Femur (tissue), 1 donor: ENCODE measurements at regions not wholly inside any gene's neighbourhood (a gene's known extent, or its start where the extent isn't known, plus 50 kb on each side); places are given as distances from the start of the nearest gene placed in this dataset.

Experiments used
- DNase-seq: peaks from one replicate; pipeline ENCODE4 v3.0.0-alpha.2; 2017

DNA sequence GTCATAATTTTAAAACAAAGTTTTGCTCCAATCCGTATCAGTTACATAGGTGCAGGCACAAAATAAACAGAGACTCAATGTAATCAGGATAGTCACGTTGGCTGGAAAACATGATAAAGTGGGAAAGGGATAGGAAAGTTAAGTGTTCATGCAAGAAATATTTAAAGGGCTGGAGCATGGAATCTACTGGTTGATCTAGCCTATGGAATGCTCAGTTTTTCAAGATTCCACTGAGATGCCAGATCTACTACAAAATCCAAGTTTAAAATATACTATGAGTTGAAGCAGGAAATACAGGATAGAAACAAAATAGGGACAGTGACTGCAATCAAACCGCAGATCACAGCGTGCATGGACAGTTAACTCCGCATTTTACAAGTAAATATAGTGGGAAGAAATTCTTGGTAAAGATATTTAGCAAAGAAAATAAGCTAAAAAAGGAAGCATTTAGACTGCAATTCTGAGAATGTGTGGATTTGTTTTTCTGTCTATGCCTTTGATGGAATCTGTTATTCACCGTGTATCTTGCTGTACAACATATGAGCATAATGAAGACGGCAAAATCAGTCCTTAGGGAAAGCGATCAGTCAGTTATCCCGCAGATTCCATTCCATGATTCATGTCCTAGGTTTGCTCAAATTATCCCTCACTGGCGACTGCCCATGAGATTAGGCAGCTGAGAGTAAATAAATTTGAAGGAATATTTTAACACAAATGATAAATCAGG lies 1044.3 kb downstream of the FLRT2 start:
- DNase-seq = no peak

DNA sequence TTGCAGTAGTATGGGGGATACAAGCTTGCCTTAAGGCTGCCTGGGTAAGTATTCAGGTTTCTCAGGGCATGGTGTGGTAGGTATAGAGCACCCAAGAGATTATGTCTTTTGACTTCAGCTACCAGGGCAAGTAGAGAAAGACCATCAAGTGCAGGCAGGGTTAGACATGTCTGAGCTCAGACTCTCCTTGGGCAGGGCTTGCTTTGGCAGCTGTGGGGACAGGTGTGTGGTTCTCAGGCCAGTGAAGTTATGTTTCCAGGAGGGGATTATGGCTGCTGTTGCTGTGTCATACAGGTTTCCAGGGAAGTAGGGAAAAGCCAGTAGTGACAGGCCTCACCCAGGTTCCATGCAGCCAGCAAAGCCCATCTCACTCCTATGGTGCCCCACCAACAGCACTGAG lies 1040.4 kb downstream of the FLRT2 start:
- DNase-seq = no peak

DNA sequence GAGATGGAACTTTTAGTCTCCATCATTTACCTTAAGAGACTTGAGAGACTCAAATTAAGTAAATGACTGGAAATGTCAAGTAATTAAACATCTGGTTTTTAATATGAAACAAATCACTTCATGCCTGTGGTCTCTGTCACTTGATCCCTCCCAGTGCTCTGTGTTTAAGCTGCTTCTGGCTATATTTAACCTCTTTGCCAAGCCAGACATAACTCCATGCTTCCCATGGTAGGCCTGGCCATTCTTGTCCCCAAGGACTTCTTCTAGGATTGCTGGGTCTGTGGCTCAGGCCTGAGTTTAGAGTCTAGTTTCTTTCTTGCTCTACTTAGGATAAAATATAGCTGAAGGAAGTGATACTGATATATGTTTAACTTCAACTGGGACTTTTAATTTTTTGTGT lies 1013.6 kb downstream of the FLRT2 start:
- no peak for DNase-seq

DNA sequence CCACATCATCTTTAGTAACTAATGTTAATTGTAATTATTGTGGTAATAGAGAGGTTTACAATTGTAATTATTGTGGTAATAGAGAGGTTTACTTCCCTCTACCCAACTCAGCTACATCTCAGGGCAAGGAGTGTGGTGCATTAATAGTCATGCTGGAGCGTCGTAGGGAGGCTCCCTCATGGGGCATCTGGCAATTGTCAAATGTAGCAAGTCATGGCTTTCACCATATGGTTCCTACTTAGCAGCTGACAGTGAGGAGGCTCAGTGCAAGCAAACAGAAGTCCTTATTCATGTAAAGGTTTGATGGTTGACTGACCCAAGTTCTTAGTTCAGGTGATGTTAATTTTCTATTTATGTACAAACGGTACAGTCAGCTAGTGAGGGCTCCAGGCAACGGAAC lies 1012.0 kb downstream of the FLRT2 start:
- no peak for DNase-seq

GRCh38 chr14:86540636-86541247 lies 1010.8 kb downstream of the FLRT2 start:
- DNase-seq = no peak

GRCh38 chr14:86539361-86540070 lies 1009.6 kb downstream of the FLRT2 start:
- no peak for DNase-seq

GRCh38 chr14:86533834-86534233 lies 1003.9 kb downstream of the FLRT2 start:
- no peak for DNase-seq

- DNase-seq = no peak
These were observed 1002.3 kb downstream of the FLRT2 start for GRCh38 chr14:86532219-86532618.

- no peak for DNase-seq
These were observed 1000.5 kb downstream of the FLRT2 start for GRCh38 chr14:86530457-86530856.

GRCh38 chr14:86527312-86527711 lies 997.4 kb downstream of the FLRT2 start:
- DNase-seq = no peak

GRCh38 chr14:86525673-86526072 lies 995.7 kb downstream of the FLRT2 start:
- no peak for DNase-seq

GRCh38 chr14:86521843-86522242 lies 991.9 kb downstream of the FLRT2 start:
- no peak for DNase-seq

- no peak for DNase-seq
These were observed 991.2 kb downstream of the FLRT2 start for GRCh38 chr14:86521031-86521730.

DNA sequence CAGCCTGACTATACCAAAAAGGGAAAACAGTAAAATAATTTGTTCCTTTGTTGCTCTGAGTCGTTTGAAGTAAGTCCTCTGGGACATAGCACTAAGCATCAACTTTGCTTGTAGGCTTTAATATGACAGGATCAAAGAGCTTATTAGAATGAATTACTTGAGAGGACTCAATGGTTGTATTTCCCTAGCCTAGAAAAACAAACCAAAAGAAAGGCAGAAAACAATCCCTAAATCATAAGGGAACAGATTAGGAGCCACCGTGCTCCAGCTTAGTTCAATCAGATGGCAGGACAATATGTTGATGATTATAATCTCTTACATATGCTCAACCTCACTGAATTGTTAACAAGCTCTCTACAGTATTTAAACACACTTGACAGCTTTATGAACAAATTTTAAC lies 988.4 kb downstream of the FLRT2 start:
- DNase-seq = no peak

DNA sequence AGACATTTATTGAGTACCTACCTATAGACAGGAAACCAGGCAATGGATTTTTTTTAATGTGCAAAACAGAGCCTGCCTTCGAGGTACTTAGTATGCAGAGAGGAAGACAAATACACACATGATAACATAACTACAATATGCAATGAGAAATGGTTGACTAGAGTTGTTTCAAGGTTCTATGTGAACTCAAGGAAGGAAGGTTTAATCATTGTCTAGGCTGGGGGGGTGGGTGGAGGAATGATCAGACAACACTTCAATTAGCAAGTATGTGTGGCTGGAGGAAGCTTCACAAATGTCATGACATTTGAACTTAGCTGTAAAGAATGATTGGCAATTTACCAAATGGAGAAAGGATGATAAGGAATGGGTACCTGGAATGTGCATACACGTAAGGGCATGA lies 985.3 kb downstream of the FLRT2 start:
- no peak for DNase-seq

- DNase-seq = no peak
These were observed 983.6 kb downstream of the FLRT2 start for GRCh38 chr14:86513564-86513963.

GRCh38 chr14:86513056-86513455 lies 983.1 kb downstream of the FLRT2 start:
- DNase-seq = no peak

DNA sequence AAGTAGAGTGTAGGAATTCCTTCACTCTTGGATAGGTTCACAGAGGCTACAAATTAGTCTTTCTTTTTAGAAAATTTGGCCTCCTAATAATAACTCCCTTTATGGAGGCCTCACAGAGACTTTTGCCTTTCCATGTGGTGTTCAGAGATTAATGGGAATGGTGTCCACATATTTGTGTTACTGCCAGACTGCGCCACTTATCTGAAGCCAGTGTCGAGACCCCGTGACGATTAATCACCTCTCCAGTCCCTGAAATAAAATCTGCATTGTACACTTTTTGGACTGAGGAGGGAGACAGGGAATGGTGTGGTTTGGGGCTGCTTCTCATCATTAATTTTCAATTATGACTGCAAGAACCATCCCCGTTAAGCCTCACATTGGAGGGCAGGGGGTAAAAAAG lies 980.5 kb downstream of the FLRT2 start:
- no peak for DNase-seq

DNA sequence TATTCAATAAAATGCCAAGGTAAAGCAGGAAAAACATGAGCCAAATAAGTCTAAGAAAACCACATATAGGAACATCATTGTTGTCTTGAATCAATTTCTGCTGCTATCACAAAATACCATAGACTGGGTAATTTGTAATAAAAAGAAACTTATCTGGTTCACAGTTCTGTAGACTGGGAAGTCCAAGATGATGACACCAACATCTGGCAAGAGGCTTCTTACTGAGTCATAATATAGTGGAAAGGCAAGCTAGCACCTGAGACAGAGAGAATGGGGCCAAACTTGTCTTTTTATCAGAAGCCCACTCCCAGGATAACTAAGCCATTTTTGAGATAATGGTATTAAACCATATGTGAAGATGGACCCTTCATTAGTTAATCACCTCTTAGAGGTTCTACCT lies 975.9 kb downstream of the FLRT2 start:
- DNase-seq = no peak

DNA sequence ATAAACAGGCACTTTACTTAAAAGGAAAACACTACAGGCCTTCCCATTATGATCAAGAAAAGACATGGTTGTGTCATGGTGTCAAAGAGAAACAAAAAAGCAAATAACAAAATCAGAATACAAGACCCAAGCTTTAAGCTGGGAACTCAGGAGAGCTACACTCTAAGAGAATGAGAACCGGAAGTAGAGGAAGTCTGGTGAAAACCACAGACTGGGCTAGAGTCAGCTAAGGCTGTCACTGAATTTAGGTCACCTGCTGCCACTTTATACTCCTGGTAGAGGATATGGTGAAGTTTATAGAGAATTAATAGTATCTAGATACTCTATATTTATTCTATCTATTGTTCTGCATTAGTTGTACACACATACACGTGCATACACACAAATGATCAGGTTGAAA lies 971.7 kb downstream of the FLRT2 start:
- no peak for DNase-seq

- no peak for DNase-seq
These were observed 961.8 kb downstream of the FLRT2 start for GRCh38 chr14:86491743-86492142.

- DNase-seq = no peak
These were observed 951.2 kb downstream of the FLRT2 start for GRCh38 chr14:86481104-86481503.

DNA sequence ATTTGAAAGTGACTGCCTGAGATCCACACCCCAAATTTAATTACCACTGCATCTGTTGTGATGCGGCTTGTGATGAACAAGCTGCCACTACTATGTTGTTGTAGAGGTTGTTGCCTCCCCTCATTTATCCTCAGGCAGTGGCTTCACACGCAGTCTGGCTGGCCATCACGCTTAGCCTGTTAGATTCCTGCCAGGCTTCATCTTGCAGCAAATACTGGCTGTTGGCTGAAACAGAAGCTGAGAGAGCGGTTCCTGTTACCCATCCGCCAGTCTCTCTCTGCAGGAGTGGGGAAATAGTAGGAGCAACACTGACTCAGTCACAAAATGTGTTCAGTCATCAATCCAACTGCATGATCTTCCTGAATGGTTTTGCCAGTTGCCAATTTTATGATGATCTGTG lies 934.4 kb downstream of the FLRT2 start:
- peak; percentile 19 for DNase-seq
